ENCODE measurements at regions not wholly inside any gene's neighbourhood (a gene's known extent, or its start where the extent isn't known, plus 50 kb on each side); places are given as distances from the start of the nearest gene placed in this dataset.

DNA sequence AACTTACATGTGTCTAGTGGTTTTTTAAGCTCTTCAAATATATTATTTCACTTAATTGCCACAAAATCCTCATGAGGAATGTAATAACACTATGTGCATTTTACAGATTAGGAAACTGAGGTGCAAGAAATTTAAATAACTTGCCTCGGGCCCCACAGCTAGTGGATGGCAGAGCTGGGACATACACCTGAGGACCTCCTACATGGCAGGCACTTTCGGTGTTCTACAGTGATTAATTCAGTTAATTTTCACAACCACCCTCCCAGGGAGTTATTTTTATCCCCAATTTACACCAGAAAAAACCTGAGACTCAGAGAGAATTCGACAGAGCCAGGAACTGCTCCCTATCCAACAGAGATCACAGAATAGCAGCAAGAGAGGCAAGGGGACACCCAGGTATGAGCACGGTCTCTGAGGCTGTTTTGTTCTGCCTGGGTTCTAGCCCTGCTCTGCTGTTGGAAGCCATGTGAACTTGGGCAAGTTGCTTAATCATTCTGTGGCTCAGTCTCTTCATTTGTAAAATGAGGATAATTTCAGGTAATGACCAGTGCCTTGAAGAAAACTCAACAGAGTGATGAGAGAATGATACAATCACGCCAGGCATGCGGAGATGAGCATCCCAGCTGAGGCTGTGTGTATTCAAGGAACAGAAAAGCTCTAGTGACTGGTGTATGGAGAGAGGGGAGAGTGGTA, 82.3 kb downstream of the MYCN start:
- peaks cover 3% of the 10 kb centered on the region for H3K27me3 ChIP-seq (ENCODE audit: control insufficient read depth, insufficient read depth, low read length)

DNA sequence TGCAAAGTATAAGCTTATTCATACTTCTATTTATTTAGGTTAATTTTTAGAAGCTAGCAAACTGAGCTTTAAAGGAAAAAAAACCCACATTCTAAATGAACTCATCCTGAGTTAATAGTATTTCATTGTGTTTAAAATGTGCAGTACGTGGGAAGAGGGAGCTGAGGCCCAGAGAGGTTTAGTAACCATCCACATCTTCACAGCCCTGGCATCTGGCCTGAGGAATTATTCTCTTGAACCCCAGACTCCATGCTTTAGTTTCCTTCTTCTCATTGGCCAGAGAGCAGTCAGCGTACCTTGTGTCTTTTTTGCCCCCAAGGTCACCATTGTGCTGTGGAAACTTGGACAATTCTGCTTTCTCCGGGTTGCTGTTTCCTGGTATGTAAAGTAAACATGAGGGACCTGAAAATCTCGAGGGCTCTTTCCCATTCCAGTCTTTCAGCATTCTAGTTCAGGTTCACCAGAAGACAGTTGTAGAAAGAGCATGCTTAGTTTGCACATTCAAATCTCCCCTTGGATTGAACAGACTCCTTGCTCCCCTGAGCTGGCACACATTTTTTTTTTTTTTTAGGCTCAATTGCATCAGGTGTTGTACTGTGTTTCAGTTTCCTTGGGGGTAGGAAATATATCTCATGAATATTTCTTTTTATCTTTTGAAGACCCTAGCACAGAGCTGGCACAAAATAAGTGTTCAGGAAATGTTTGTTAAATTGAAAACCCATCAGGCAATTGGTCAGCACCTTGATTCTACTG, 81.4 kb downstream of the MYCN start:
- FAIRE-seq, result no peak
- no peak for DNase-seq (ENCODE audit: low read depth)
- Histone ChIP-seq H3K4me3 (ENCODE audit: low read depth, low read length) (no peak overlapping the region), H3K27me3 (ENCODE audit: control insufficient read depth, insufficient read depth, low read length) (peaks cover 3% of the 10 kb centered on the region), H3K36me3 (ENCODE audit: control insufficient read depth, insufficient read depth, low read length) (no peaks in the 10 kb centered on the region)
- TF ChIP-seq, protein P1, sequence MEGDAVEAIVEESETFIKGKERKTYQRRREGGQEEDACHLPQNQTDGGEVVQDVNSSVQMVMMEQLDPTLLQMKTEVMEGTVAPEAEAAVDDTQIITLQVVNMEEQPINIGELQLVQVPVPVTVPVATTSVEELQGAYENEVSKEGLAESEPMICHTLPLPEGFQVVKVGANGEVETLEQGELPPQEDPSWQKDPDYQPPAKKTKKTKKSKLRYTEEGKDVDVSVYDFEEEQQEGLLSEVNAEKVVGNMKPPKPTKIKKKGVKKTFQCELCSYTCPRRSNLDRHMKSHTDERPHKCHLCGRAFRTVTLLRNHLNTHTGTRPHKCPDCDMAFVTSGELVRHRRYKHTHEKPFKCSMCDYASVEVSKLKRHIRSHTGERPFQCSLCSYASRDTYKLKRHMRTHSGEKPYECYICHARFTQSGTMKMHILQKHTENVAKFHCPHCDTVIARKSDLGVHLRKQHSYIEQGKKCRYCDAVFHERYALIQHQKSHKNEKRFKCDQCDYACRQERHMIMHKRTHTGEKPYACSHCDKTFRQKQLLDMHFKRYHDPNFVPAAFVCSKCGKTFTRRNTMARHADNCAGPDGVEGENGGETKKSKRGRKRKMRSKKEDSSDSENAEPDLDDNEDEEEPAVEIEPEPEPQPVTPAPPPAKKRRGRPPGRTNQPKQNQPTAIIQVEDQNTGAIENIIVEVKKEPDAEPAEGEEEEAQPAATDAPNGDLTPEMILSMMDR (IDR thresholded peaks at IDR 0.05; ENCODE audit: insufficient read depth, low read length, severe bottlenecking), result no peak

More for the DNA sequence above, 82.3 kb downstream of the MYCN start:
- Histone ChIP-seq H3K36me3 (ENCODE audit: control insufficient read depth, insufficient read depth, low read length) (no peaks in the 10 kb centered on the region), H3K4me3 (ENCODE audit: low read depth, low read length) (no peak overlapping the region)
- TF ChIP-seq, protein P1 (IDR thresholded peaks at IDR 0.05; ENCODE audit: insufficient read depth, low read length, severe bottlenecking), result no peak
- DNase-seq (ENCODE audit: low read depth) (no peak), FAIRE-seq (no peak)

DNA sequence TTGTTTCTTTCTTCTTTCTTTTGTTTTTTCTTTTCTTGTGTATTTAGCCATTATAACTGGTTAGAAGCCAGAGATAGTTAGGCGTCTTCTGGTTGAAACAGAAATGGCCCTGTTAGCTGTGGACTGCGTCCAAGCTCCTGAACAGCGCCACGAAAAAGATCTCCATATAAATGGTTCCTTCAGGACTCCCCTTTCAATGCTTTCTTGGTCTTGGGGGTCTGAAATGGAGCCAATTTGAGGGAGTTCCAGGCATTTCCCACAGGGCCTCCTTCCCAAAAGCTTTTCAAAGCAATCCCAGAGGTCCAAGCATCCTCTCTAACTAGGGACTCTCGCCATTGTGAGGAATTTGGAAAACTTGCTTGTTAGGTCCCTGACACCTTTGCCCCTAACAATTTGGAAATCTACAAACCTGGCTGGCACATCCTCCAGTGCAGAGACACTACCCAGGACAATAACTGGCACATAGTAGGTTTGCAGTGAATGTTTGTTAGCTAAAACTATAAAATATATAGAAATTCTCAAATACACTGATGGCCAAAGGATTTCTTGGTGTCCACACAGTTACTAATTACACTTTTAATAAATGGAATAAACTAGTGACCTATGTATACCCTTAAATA, 80.1 kb downstream of the MYCN start:
- DNase-seq (ENCODE audit: low read depth) (no peak), FAIRE-seq (no peak)
- Histone ChIP-seq H3K27me3 (ENCODE audit: control insufficient read depth, insufficient read depth, low read length) (peaks cover 3% of the 10 kb centered on the region), H3K36me3 (ENCODE audit: control insufficient read depth, insufficient read depth, low read length) (no peaks in the 10 kb centered on the region), H3K4me3 (ENCODE audit: low read depth, low read length) (no peak overlapping the region)
- TF ChIP-seq, protein P1 (IDR thresholded peaks at IDR 0.05; ENCODE audit: insufficient read depth, low read length, severe bottlenecking), result no peak

DNA sequence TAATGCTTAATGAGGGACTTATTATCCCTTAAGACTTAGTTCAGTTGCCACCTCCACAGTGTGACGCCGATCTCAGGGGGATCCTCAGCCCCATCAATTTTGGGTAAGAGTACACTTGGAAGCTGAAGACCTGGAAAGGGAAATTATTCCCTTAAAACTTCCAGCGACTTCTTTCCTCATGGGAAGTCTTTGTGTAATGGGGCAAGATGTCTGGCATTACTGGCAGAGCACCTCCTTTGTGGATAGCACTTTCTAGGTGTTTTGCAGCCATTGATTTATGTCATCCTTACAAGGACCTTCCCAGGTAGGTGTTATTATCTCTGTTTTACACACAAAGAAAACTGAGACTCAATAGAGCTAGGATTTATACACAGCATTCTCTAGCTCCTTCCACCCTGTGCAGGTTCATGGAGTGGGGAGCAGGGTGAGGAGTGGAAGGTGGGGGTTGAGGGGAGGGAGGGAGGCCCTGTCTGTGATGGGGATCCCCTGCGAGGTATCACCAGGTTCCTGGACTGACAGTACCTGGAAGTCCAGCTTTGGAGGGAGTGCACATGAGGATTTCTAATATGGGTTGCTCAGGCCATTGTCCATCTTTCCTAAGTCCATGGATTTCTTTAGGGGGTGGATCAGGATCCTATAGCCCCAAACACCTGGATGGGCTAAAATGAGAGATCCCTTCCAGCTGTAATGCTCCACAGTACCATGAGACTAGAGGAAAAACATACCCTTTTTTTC, 79.4 kb downstream of the MYCN start:
- no peak overlapping the region for H3K4me3 ChIP-seq (ENCODE audit: low read depth, low read length)
- no peak for DNase-seq (ENCODE audit: low read depth)
- TF ChIP-seq, protein P1 (IDR thresholded peaks at IDR 0.05; ENCODE audit: insufficient read depth, low read length, severe bottlenecking), result no peak
- FAIRE-seq, result no peak
- H3K36me3 ChIP-seq (ENCODE audit: control insufficient read depth, insufficient read depth, low read length), result no peaks in the 10 kb centered on the region
- H3K27me3 ChIP-seq (ENCODE audit: control insufficient read depth, insufficient read depth, low read length), result peaks cover 3% of the 10 kb centered on the region

DNA sequence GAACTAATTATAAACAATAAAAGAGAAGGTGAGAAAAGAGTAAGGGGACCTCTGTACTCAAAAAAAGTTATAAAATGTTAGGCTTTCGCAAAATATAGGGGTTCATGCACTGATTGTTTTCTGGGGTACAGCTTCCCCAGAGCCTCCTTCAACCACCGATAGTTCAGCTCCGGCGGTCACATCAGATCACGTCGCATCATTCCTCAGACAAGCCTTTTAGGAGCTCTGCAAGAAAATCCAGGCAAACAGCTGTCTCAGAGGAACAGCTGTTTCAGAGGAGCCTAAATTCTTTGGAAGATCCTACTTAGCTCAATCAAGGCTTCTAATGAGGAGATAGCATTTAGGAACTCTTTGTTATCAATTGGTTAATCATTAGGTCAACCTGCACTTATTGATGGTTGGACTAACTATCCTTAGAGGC, 78.7 kb downstream of the MYCN start:
- TF ChIP-seq, protein P1 (IDR thresholded peaks at IDR 0.05; ENCODE audit: insufficient read depth, low read length, severe bottlenecking), result no peak
- FAIRE-seq (no peak), DNase-seq (ENCODE audit: low read depth) (no peak)
- peaks cover 3% of the 10 kb centered on the region for H3K27me3 ChIP-seq (ENCODE audit: control insufficient read depth, insufficient read depth, low read length)
- no peak overlapping the region for H3K4me3 ChIP-seq (ENCODE audit: low read depth, low read length)
- no peaks in the 10 kb centered on the region for H3K36me3 ChIP-seq (ENCODE audit: control insufficient read depth, insufficient read depth, low read length)
